T-cell (primary cell): ENCODE measurements at regions not wholly inside any gene's neighbourhood (a gene's known extent, or its start where the extent isn't known, plus 50 kb on each side); places are given as distances from the start of the nearest gene placed in this dataset.

ENCODE experiments used
- ATAC-seq, 4 experiments: fragments of 200-7000 bp in 3 of 4; fragments of 150-1000 bp in 1 of 4; cut with Tn5 transposase; replicated peaks in 1 of 4; 1 replicate in 3 of 4; 2 replicates in 1 of 4; pipeline ENCODE4 v1.10.0; 2021; ENCODE audit warnings: moderate library complexity in 3 of 4, mild to moderate bottlenecking in 2 of 4, moderate number of reproducible peaks in 1 of 4
- CTCF ChIA-PET, 2 donors: fragments of 300-600 bp; sonication (Branson Sonifier 250); formaldehyde crosslinking; loops; one replicate each; lab custom pipeline; 2022; ENCODE audit warnings: antibody characterized with exemption in 2 of 2; lab: Charles Lee
- POLR2A ChIA-PET, 2 donors: fragments of 300-600 bp; sonication (Branson Sonifier 250); formaldehyde crosslinking; loops; one replicate each; lab custom pipeline; 2022; ENCODE audit warnings: antibody characterized with exemption in 2 of 2; lab: Charles Lee
- DNase-seq, 35 experiments: peaks; one replicate each; pipeline versions ENCODE4 v3.0.0 to v3.0.0-alpha.2; 2013 to 2023
- H3K27ac ChIP-seq: one replicate; pipeline ENCODE4 v1.5.1; 2013; ENCODE audit warnings: low read length
- H3K27me3 ChIP-seq, 2 experiments: replicated peaks in 1 of 2; 1 replicate in 1 of 2; 2 replicates in 1 of 2; pipeline versions ENCODE4 v1.6.1 to v1.7.0; 2013; ENCODE audit warnings: low read length in 1 of 2, mixed read lengths in 1 of 2; ENCODE audit not compliant: control insufficient read depth in 2 of 2, insufficient read depth in 2 of 2; ENCODE audit errors: extremely low read depth in 1 of 2
- H3K36me3 ChIP-seq, 2 donors: 1 replicate in 1 of 2; 2 replicates in 1 of 2; pipeline versions ENCODE4 v1.6.1 to v1.7.0; 2013; ENCODE audit warnings: low read length in 1 of 2; ENCODE audit not compliant: control insufficient read depth in 2 of 2, insufficient read depth in 1 of 2; ENCODE audit errors: extremely low read depth in 1 of 2
- H3K4me1 ChIP-seq, 2 experiments: 1 replicate in 1 of 2; 2 replicates in 1 of 2; pipeline versions ENCODE4 v1.6.1 to v1.7.0; 2013; ENCODE audit warnings: low read length in 2 of 2, mixed read lengths in 1 of 2; ENCODE audit not compliant: insufficient read depth in 2 of 2, control insufficient read depth in 1 of 2; ENCODE audit errors: extremely low read depth in 1 of 2
- H3K4me3 ChIP-seq, 2 donors: 1 replicate in 1 of 2; 2 replicates in 1 of 2; pipeline versions ENCODE4 v1.5.1 to v1.7.0; 2013; ENCODE audit warnings: mild to moderate bottlenecking in 2 of 2, low read length in 1 of 2, moderate library complexity in 1 of 2; ENCODE audit not compliant: control insufficient read depth in 1 of 2; ENCODE audit errors: extremely low read depth in 1 of 2
- H3K9me3 ChIP-seq: 2 replicates; pipeline ENCODE4 v1.7.0; 2013
- H3K27ac Mint-ChIP-seq, 2 donors: one replicate each; pipeline ENCODE4 v1.8.0; 2020 to 2021; ENCODE audit warnings: mild to moderate bottlenecking in 2 of 2, mixed read lengths in 2 of 2
- H3K27me3 Mint-ChIP-seq, 2 donors: one replicate each; pipeline ENCODE4 v1.8.0; 2021 to 2022; ENCODE audit warnings: mixed read lengths in 2 of 2
- H3K36me3 Mint-ChIP-seq: one replicate; pipeline ENCODE4 v1.8.0; 2021; ENCODE audit warnings: mixed read lengths
- H3K4me1 Mint-ChIP-seq, 3 donors: one replicate each; pipeline ENCODE4 v1.8.0; 2020 to 2022; ENCODE audit warnings: mixed read lengths in 3 of 3, mild to moderate bottlenecking in 1 of 3
- H3K4me3 Mint-ChIP-seq, 3 donors: one replicate each; pipeline ENCODE4 v1.8.0; 2020 to 2022; ENCODE audit warnings: mild to moderate bottlenecking in 3 of 3, mixed read lengths in 3 of 3, moderate library complexity in 3 of 3
- H3K9me3 Mint-ChIP-seq, 3 donors: one replicate each; pipeline ENCODE4 v1.8.0; 2020 to 2022; ENCODE audit warnings: mixed read lengths in 3 of 3
- WGBS: methylation state at CpG from one replicate; pipeline ENCODE4 v1.1.5; 2013; ENCODE audit warnings: missing lambda C conversion rate; ENCODE audit not compliant: insufficient coverage; 5-methylcytosine and 5-hydroxymethylcytosine counted together

- Mint-ChIP-seq H3K4me3 (no peak overlapping the region), H3K9me3 (no peaks in the 10 kb centered on the region), H3K27me3 (no peaks in the 10 kb centered on the region), H3K27ac (no peak overlapping the region), H3K36me3 (no peaks in the 10 kb centered on the region), H3K4me1 (no peaks in the 10 kb centered on the region)
- Histone ChIP-seq H3K27me3 (no peaks in the 10 kb centered on the region), H3K9me3 (no peaks in the 10 kb centered on the region), H3K27ac (no peak overlapping the region), H3K36me3 (no peaks in the 10 kb centered on the region), H3K4me3 (no peak overlapping the region), H3K4me1 (no peaks in the 10 kb centered on the region)
- ATAC-seq, result no peak
- POLR2A ChIA-PET, result no interaction called here
- no peak for DNase-seq
- CTCF ChIA-PET, result no interaction called here
These were observed 259.2 kb downstream of the SLCO4C1 start for GRCh38 chr5:102036927-102037326.

- Mint-ChIP-seq H3K9me3 (no peaks in the 10 kb centered on the region), H3K4me1 (no peaks in the 10 kb centered on the region), H3K27me3 (no peaks in the 10 kb centered on the region), H3K4me3 (no peak overlapping the region), H3K36me3 (no peaks in the 10 kb centered on the region), H3K27ac (no peak overlapping the region)
- ChIA-PET CTCF (no interaction called here), POLR2A (no interaction called here)
- DNase-seq, result no peak
- WGBS, result no CpG with 5 or more reads among the region's 2 CpGs
- Histone ChIP-seq H3K27me3 (no peaks in the 10 kb centered on the region), H3K36me3 (no peaks in the 10 kb centered on the region), H3K4me1 (no peaks in the 10 kb centered on the region), H3K4me3 (no peak overlapping the region), H3K9me3 (no peaks in the 10 kb centered on the region), H3K27ac (no peak overlapping the region)
- no peak for ATAC-seq
These were observed 264.4 kb downstream of the SLCO4C1 start for GRCh38 chr5:102031711-102032110.

DNA sequence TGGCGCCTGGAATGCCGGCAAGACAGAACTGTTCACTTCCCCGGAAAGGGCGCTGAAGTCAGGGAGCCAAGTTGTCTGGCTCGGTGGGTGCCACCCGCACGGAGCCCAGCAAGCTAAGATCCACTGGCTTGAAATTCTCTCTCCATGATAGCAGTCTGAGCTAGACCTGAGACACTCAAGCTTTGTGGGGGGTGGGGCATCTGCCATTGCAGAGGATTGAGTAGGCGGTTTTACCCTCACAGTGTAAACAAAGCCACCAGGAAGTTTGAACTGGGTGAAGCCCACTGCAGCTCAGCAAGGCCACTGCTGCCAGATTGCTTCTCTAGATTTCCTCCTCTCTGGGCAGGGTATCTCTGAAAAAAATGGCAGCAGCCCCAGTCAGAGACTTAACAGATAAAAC is 277.4 kb downstream of the SLCO4C1 start:
- Mint-ChIP-seq H3K27ac (no peak overlapping the region), H3K27me3 (no peaks in the 10 kb centered on the region), H3K4me1 (no peaks in the 10 kb centered on the region), H3K36me3 (no peaks in the 10 kb centered on the region), H3K4me3 (no peak overlapping the region), H3K9me3 (peaks cover 2 to 10% (median 10%) of the 10 kb centered on the region in 3 donors)
- WGBS, result 92% methylated on average over 8 of the region's 8 CpGs
- ChIA-PET CTCF (no interaction called here), POLR2A (no interaction called here)
- Histone ChIP-seq H3K27me3 (no peaks in the 10 kb centered on the region), H3K4me1 (no peaks in the 10 kb centered on the region), H3K36me3 (no peaks in the 10 kb centered on the region), H3K27ac (no peak overlapping the region), H3K9me3 (no peaks in the 10 kb centered on the region), H3K4me3 (no peak overlapping the region)
- ATAC-seq (no peak), DNase-seq (no peak)

GRCh38 chr5:102018279-102018678 is 277.8 kb downstream of the SLCO4C1 start:
- 74% methylated on average over 7 of the region's 7 CpGs for WGBS
- no peak for ATAC-seq
- Histone ChIP-seq H3K4me3 (no peak overlapping the region), H3K27me3 (no peaks in the 10 kb centered on the region), H3K4me1 (no peaks in the 10 kb centered on the region), H3K36me3 (no peaks in the 10 kb centered on the region), H3K9me3 (no peaks in the 10 kb centered on the region), H3K27ac (no peak overlapping the region)
- CTCF ChIA-PET, result no interaction called here
- no peak for DNase-seq
- H3K36me3 Mint-ChIP-seq, result no peaks in the 10 kb centered on the region
- POLR2A ChIA-PET, result no interaction called here
- no peak overlapping the region for H3K4me3 Mint-ChIP-seq
- no peaks in the 10 kb centered on the region for H3K4me1 Mint-ChIP-seq
- H3K27me3 Mint-ChIP-seq, result no peaks in the 10 kb centered on the region
- H3K27ac Mint-ChIP-seq, result no peak overlapping the region
- peaks cover 2 to 10% (median 10%) of the 10 kb centered on the region in 3 donors for H3K9me3 Mint-ChIP-seq

- H3K4me1 Mint-ChIP-seq, result no peaks in the 10 kb centered on the region
- ATAC-seq (no peak), DNase-seq (no peak)
- no peaks in the 10 kb centered on the region for H3K4me1 ChIP-seq
- no peaks in the 10 kb centered on the region for H3K27me3 ChIP-seq
- H3K9me3 Mint-ChIP-seq, result no peaks in the 10 kb centered on the region
- H3K27me3 Mint-ChIP-seq, result no peaks in the 10 kb centered on the region
- ChIA-PET CTCF (no interaction called here), POLR2A (no interaction called here)
- H3K9me3 ChIP-seq, result no peaks in the 10 kb centered on the region
- 71% methylated on average over 1 of the region's 1 CpG for WGBS
- H3K36me3 ChIP-seq, result no peaks in the 10 kb centered on the region
- H3K27ac ChIP-seq, result no peak overlapping the region
- no peak overlapping the region for H3K4me3 ChIP-seq
- H3K4me3 Mint-ChIP-seq, result no peak overlapping the region
- no peak overlapping the region for H3K27ac Mint-ChIP-seq
- H3K36me3 Mint-ChIP-seq, result no peaks in the 10 kb centered on the region
These were observed 281.7 kb downstream of the SLCO4C1 start for GRCh38 chr5:102014371-102014770.

GRCh38 chr5:102010644-102011043 is 285.4 kb downstream of the SLCO4C1 start:
- Mint-ChIP-seq H3K27ac (no peak overlapping the region), H3K27me3 (no peaks in the 10 kb centered on the region), H3K36me3 (no peaks in the 10 kb centered on the region), H3K4me1 (no peaks in the 10 kb centered on the region), H3K4me3 (no peak overlapping the region), H3K9me3 (no peaks in the 10 kb centered on the region)
- ATAC-seq (no peak), DNase-seq (no peak)
- CTCF ChIA-PET, result no interaction called here
- no peak overlapping the region for H3K4me3 ChIP-seq
- no peak overlapping the region for H3K27ac ChIP-seq
- H3K4me1 ChIP-seq, result no peaks in the 10 kb centered on the region
- no peaks in the 10 kb centered on the region for H3K27me3 ChIP-seq
- H3K36me3 ChIP-seq, result no peaks in the 10 kb centered on the region
- H3K9me3 ChIP-seq, result no peaks in the 10 kb centered on the region
- POLR2A ChIA-PET, result no interaction called here

GRCh38 chr5:101997235-101997634 is 298.8 kb downstream of the SLCO4C1 start:
- H3K27me3 Mint-ChIP-seq, result no peaks in the 10 kb centered on the region
- H3K36me3 Mint-ChIP-seq, result no peaks in the 10 kb centered on the region
- no peaks in the 10 kb centered on the region for H3K4me1 ChIP-seq
- H3K27me3 ChIP-seq, result no peaks in the 10 kb centered on the region
- CTCF ChIA-PET, result no interaction called here
- no peaks in the 10 kb centered on the region for H3K9me3 ChIP-seq
- H3K27ac Mint-ChIP-seq, result no peak overlapping the region
- no peak overlapping the region for H3K4me3 ChIP-seq
- DNase-seq (no peak), ATAC-seq (no peak)
- POLR2A ChIA-PET, result no interaction called here
- H3K4me1 Mint-ChIP-seq, result no peaks in the 10 kb centered on the region
- no CpG with 5 or more reads among the region's 1 CpG for WGBS
- no peak overlapping the region for H3K27ac ChIP-seq
- no peak overlapping the region for H3K4me3 Mint-ChIP-seq
- peaks cover 0 to 5% (median 3%) of the 10 kb centered on the region in 3 donors for H3K9me3 Mint-ChIP-seq
- H3K36me3 ChIP-seq, result no peaks in the 10 kb centered on the region
